GM12874 (cell line): ENCODE measurements at regions not wholly inside any gene's neighbourhood (a gene's known extent, or its start where the extent isn't known, plus 50 kb on each side); places are given as distances from the start of the nearest gene placed in this dataset.

Source experiments
- TF ChIP-seq, protein P1 (sequence below): IDR thresholded peaks from 2 replicates; pipeline ENCODE4 v1.5.1; 2011; ENCODE audit warnings: low read depth, mild to moderate bottlenecking, control low read depth, low read length, moderate library complexity; ENCODE audit not compliant: insufficient read depth

DNA sequence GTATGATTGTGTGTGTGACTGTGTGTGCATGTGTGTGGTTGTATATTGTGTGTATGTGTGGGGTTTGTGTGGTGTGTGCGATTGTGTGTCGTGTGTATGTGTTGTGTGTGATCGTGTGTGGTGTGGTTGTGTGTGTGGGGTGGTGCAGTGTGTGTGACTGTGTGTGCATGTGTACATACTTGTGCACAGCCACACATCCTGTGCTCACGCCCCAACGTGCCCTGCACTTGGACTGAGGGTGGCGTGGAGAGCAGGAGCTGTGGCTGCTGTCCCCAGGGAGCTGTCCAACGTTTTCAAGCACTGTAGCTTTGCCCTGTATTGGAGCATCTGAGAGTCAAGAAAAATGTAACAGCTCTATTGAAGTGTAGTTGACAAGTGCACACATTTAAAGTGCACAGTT lies 243.2 kb upstream of the HDAC4 start:
- TF ChIP-seq, protein P1, sequence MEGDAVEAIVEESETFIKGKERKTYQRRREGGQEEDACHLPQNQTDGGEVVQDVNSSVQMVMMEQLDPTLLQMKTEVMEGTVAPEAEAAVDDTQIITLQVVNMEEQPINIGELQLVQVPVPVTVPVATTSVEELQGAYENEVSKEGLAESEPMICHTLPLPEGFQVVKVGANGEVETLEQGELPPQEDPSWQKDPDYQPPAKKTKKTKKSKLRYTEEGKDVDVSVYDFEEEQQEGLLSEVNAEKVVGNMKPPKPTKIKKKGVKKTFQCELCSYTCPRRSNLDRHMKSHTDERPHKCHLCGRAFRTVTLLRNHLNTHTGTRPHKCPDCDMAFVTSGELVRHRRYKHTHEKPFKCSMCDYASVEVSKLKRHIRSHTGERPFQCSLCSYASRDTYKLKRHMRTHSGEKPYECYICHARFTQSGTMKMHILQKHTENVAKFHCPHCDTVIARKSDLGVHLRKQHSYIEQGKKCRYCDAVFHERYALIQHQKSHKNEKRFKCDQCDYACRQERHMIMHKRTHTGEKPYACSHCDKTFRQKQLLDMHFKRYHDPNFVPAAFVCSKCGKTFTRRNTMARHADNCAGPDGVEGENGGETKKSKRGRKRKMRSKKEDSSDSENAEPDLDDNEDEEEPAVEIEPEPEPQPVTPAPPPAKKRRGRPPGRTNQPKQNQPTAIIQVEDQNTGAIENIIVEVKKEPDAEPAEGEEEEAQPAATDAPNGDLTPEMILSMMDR = no peak

DNA sequence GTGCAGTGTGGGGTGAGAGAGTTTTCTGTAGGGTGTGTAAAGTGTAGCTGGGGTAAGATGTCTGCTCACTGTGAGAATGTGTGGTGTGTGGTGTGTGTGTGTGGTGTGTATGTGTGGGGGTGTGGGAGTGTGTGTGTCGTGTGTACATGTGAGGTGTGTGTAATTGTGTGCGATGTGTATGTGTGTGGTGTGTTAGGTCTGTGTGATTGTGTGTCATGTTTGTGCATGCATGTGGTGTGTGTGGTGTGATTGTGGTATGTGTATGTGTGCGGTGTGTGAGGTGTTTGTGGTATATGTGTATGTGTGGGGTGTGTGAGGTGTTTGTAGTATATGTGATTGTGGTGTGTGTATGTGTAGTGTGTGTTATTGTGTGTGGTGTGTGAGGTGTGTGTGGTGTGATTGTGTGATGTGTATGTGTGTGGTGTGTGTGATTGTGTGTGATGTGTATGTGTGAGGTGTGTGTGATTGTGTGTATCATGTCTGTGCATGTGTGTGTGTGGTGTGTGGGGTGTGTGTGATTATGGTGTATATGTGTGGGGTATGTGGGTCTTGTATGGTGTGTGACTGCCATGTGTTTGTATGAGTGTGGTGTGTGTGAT lies 241.7 kb upstream of the HDAC4 start:
- TF ChIP-seq, protein P1 = no peak

DNA sequence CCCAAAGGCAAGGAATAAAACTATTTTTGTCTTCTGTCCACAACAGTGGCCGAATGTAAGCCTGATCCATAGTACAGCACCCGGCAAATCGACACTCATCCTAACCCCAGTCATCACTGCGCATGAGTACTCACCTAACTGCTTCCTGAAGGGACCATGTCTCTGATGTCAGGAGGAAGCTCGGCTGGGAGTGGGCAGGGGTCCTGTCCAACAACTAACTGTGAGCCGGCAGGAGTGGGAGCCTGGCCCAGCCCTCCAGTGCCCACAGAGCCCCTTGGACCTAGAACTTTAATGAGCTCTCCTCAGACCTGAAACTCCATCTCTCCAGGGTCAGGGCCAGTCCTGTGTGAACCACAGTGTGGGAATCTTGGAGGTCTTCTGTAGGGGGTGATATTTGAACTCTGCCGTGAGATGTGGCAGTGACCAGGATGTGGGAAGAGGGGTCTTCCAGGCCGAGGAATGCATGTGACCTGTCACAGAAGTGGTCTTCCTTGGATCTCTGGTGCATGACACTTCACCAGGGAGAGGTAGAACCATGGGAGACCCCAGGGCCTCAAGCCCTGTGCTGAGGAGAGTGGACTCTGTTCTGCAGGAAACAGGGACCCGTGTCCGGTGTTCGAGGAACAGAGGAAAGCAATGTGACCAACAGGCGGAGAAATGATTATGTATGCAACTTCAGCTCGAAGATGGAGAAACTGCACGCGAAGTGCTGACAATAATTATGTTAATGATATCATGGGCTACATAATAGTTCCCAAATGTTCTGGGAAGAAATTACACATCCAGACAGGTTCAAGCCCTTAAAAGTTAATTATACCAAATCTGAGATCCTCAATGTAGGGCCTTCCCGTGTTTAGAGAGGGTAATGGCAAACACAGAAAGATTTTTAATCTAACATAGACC lies 240.1 kb upstream of the HDAC4 start:
- TF ChIP-seq, protein P1 = no peak

DNA sequence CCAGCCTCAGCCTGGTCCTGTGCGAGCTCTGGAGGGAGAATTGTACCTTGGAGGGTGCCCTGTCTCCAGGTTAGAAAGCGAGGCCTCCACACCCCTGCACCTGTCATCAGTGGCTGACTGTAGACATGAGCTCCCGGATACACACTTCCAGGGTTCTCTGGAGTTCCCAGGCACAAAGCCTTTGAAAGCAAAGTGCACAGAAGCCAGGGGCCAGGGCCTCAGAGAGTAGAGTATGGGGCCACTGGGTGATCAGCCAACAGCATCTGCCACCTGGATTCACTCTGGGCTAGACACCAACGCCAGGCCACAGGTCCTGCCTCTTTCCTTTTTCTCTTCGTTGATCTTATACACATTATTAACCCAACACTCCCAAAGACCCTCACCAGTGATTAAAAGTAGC lies 239.4 kb upstream of the HDAC4 start:
- TF ChIP-seq, protein P1 = no peak

DNA sequence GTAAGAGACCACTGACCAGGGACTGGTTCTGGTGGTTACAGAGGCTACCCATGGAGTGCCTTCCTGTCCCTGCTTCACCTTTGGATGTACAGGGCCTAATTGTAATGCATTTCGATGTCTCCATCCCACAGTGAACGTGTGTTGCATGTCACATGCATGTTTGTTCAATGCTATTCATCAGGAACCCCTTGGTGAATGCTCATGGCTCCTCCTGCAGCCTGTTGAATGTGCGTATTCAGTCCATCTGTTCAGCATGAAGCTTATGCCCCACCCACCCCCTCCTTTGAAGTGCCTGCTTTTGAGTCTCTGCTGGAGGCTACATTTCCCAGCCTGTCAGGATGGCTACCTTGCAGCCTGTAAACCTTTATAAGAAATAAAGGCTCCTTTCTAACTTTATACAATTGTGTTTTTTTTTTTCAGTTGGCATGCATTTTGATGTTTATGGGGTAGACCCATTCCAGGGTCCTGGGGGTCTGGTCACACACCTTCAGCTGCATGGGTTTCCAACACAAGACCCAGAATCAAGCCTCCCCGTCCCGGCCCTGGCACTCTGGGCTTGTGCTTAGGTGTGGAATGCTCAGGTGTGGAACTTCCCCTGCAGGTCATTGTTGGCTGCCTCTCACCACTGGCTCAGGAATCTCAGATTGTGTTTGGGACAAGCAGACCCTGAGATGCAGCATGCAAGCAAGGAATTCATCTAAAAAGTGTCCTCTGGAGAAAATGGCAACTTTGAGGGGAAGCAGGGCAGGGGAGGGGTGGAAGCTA lies 238.8 kb upstream of the HDAC4 start:
- TF ChIP-seq, protein P1 = no peak

DNA sequence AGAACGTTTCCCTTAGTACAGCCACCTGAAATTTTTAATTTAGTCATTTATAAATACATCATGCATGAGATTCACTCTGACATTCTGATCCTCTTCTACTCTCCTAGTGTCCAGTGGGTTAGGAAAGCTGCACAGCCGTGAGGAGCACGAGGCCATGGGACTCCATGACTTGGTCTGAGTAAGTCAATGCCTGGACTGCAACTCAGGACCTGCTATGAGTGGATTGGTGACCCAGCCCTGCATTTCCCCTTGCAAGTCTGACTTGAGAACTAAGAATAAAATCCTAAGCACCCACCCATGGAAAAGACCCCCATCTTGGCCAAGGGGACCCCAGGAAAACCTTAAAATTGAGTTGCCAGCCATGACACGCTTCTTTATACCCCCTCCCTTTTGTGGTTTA lies 237.6 kb upstream of the HDAC4 start:
- TF ChIP-seq, protein P1 = no peak

DNA sequence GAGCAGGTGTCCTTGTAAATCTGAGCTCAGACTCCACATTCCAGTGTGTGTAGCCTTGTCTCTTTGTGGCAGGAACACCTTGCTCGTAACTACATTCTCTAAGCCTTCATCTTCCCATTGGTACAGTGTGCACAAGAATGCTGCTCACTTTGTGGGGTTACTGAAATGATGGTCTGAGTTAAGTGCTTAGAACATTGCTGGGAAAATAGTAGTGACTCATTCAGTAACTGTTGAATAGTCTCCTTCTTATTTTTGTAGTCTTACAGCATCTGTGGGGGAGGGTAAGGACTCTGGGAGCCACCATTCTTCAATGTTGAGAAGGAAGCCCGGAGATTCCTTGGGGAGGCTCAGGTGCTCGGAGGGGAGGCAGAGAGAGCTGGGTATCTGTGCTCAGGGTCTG lies 236.0 kb upstream of the HDAC4 start:
- TF ChIP-seq, protein P1 = no peak
